ENCODE measurements at regions not wholly inside any gene's neighbourhood (a gene's known extent, or its start where the extent isn't known, plus 50 kb on each side); places are given as distances from the start of the nearest gene placed in this dataset.

GRCh38 chrX:115896362-115896761, 274.2 kb upstream of the AGTR2 start:
- TF ChIP-seq CTCF (conservative IDR thresholded peaks at IDR 0.05; ENCODE audit: low read length) (no peak), EZH2phosphoT487 (IDR thresholded peaks at IDR 0.05; ENCODE audit: borderline replicate concordance) (no peak)
